Caco-2 (cell line): ENCODE measurements at regions not wholly inside any gene's neighbourhood (a gene's known extent, or its start where the extent isn't known, plus 50 kb on each side); places are given as distances from the start of the nearest gene placed in this dataset.
A peak's percentile ranks its signal among the peaks of the same experiment; 100 is the strongest.
"Not testable (repeated sequence)": the region's sequence is repeated elsewhere in the genome, so short reads cannot be mapped to it uniquely, and the experiment has no call there.

ENCODE experiments used
- BruUV-seq: library from RNA; stranded (reverse); fragments of 400-500 nt; replicated peaks from 2 replicates; lab custom pipeline; 2021; lab: Mats Ljungman, UMichigan
- CTCF ChIA-PET: fragments of 300-600 bp; sonication (Branson Sonifier 250); formaldehyde crosslinking; loops from one replicate; lab custom pipeline; 2022; ENCODE audit warnings: antibody characterized with exemption; lab: Charles Lee
- POLR2A ChIA-PET: fragments of 300-600 bp; sonication (Branson Sonifier 250); formaldehyde crosslinking; loops from one replicate; lab custom pipeline; 2022; ENCODE audit warnings: antibody characterized with exemption; lab: Charles Lee
- DNase-seq, 2 experiments: peaks; one replicate each; pipeline versions ENCODE4 v3.0.0 to v3.0.0-alpha.2; 2020 to 2022
- H3K27me3 ChIP-seq: replicated peaks from 2 replicates; pipeline ENCODE4 v1.6.0; 2011; ENCODE audit warnings: low read length; ENCODE audit not compliant: control insufficient read depth, insufficient read depth
- H3K36me3 ChIP-seq: 2 replicates; pipeline ENCODE4 v1.5.1; 2011; ENCODE audit warnings: low read length; ENCODE audit not compliant: control insufficient read depth, insufficient read depth
- H3K4me1 ChIP-seq: fragments of 250-450 bp; sonication (Bioruptor Pico); 2 replicates; pipeline ENCODE4 v1.5.1; 2020; ENCODE audit warnings: mild to moderate bottlenecking
- H3K4me3 ChIP-seq: 2 replicates; pipeline ENCODE4 v1.5.1; 2011; ENCODE audit warnings: low read depth, mild to moderate bottlenecking, control low read depth, low read length
- H3K9me3 ChIP-seq: fragments of 250-450 bp; sonication (Bioruptor Pico); 2 replicates; pipeline ENCODE4 v1.5.1; 2020; ENCODE audit warnings: mild to moderate bottlenecking, moderate library complexity
- H3K27ac Mint-ChIP-seq: one replicate; pipeline ENCODE4 v1.8.0; 2022; ENCODE audit warnings: mixed read lengths; ENCODE audit not compliant: unreplicated experiment
- H3K27me3 Mint-ChIP-seq: one replicate; pipeline ENCODE4 v1.8.0; 2022; ENCODE audit warnings: mixed read lengths; ENCODE audit not compliant: insufficient read depth, unreplicated experiment
- H3K36me3 Mint-ChIP-seq: one replicate; pipeline ENCODE4 v1.8.0; 2022; ENCODE audit warnings: mild to moderate bottlenecking, mixed read lengths; ENCODE audit not compliant: insufficient read depth, unreplicated experiment
- H3K4me1 Mint-ChIP-seq: one replicate; pipeline ENCODE4 v1.8.0; 2022; ENCODE audit warnings: low read depth, mixed read lengths; ENCODE audit not compliant: unreplicated experiment
- H3K4me3 Mint-ChIP-seq: one replicate; pipeline ENCODE4 v1.8.0; 2022; ENCODE audit warnings: mild to moderate bottlenecking, moderate library complexity, mixed read lengths; ENCODE audit not compliant: unreplicated experiment
- H3K9me3 Mint-ChIP-seq: one replicate; pipeline ENCODE4 v1.8.0; 2022; ENCODE audit warnings: mixed read lengths; ENCODE audit not compliant: unreplicated experiment
- intact Hi-C: fragments of 100-400 bp; cut with micrococcal nuclease; formaldehyde crosslinking; loops from one replicate; pipeline ENCODE4 v1.10.0; 2022; ENCODE audit not compliant: unreplicated experiment
- TF ChIP-seq, protein P1 (sequence below), 2 experiments: fragments of 200-600 bp in 1 of 2; IDR thresholded peaks; 1 replicate in 1 of 2; 2 replicates in 1 of 2; pipeline versions ENCODE4 v1.5.1 to v1.8.0; 2011 to 2022; ENCODE audit warnings: antibody characterized with exemption in 1 of 2, control low read depth in 1 of 2, inconsistent platforms in 1 of 2, low read depth in 1 of 2, low read length in 1 of 2, mild to moderate bottlenecking in 1 of 2, moderate library complexity in 1 of 2; ENCODE audit not compliant: insufficient read depth in 1 of 2, severe bottlenecking in 1 of 2, unreplicated experiment in 1 of 2

DNA sequence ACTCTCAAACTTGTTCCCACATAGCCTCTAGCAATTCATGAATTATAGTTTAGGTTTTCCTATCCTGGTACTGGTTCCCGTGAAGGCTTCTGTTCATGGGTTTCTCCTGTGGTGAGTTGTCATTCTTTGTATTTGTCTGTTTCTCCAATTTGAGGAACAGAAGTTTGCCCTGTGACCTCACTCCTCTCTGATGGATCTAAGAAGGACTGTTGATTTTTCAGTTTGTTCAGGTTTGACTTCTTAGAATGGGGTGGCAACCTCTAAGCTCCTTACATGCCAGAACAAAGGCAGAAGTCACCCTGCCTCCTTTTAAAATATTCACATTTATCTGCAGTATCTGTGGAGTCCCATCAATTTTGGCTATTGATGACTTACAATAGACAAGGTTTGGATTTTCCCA lies 354.0 kb downstream of the SPRY2 start:
- no peaks in the 10 kb centered on the region for H3K27me3 Mint-ChIP-seq
- H3K27ac Mint-ChIP-seq: no peak overlapping the region
- Histone ChIP-seq H3K36me3 (no peaks in the 10 kb centered on the region), H3K4me3 (no peak overlapping the region), H3K27me3 (no peaks in the 10 kb centered on the region), H3K9me3 (no peaks in the 10 kb centered on the region), H3K4me1 (peaks cover 22% of the 10 kb centered on the region)
- ChIA-PET CTCF (no interaction called here), POLR2A (no interaction called here)
- TF ChIP-seq, protein P1, sequence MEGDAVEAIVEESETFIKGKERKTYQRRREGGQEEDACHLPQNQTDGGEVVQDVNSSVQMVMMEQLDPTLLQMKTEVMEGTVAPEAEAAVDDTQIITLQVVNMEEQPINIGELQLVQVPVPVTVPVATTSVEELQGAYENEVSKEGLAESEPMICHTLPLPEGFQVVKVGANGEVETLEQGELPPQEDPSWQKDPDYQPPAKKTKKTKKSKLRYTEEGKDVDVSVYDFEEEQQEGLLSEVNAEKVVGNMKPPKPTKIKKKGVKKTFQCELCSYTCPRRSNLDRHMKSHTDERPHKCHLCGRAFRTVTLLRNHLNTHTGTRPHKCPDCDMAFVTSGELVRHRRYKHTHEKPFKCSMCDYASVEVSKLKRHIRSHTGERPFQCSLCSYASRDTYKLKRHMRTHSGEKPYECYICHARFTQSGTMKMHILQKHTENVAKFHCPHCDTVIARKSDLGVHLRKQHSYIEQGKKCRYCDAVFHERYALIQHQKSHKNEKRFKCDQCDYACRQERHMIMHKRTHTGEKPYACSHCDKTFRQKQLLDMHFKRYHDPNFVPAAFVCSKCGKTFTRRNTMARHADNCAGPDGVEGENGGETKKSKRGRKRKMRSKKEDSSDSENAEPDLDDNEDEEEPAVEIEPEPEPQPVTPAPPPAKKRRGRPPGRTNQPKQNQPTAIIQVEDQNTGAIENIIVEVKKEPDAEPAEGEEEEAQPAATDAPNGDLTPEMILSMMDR (IDR thresholded peaks at IDR 0.05; ENCODE audit: insufficient read depth in 1 of 2, low read depth in 1 of 2, low read length in 1 of 2, severe bottlenecking in 1 of 2, unreplicated experiment in 1 of 2): no peak
- DNase-seq: no peak
- intact Hi-C loops: loop anchor here (5.0 kb wide), 2 partner anchors 145 to 210 kb away; no protein-coding TSS in a partner anchor
- H3K4me3 Mint-ChIP-seq: no peak overlapping the region
- H3K36me3 Mint-ChIP-seq: peaks cover 6% of the 10 kb centered on the region
- BruUV-seq: no TSS peak
- H3K4me1 Mint-ChIP-seq: peaks cover 43% of the 10 kb centered on the region
- H3K9me3 Mint-ChIP-seq: peaks cover 29% of the 10 kb centered on the region

DNA sequence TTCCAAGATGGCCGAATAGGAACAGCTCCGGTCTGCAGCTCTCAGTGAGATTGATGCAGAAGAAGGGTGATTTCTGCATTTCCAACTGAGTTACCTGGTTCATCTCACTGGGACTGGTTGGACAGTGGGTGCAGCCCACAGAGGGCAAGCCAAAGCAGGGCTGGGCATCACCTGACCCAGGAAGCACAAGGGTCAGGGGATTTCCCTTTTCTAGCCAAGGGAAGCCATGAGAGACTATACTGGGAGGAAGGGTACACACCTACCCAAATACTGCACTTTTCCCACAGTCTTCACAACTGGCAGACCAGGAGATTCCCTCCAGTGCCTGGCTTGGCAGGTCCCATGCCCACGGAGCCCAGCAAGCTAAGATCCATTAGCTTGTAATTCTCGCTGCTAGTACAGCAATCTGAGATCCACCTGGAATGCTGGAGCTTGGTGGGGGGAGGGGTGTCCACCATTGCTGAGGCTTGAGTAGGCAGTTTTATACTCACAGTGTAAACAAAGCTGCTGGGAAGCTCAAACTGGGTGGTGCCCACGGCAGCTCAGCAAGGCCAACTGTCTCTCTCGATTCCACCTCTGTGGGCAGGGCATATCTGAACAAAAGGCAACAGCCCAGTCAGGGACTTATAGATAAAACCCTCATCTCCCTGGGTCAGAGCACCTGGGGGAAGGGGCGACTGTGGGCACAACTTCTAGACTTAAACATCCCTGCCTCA lies 365.8 kb downstream of the SPRY2 start:
- BruUV-seq, H3K36me3 ChIP-seq, H3K27me3 Mint-ChIP-seq, H3K27me3 ChIP-seq, CTCF ChIA-PET, H3K4me1 Mint-ChIP-seq, H3K36me3 Mint-ChIP-seq, H3K4me3 ChIP-seq, H3K27ac Mint-ChIP-seq, H3K4me1 ChIP-seq, POLR2A ChIA-PET, H3K4me3 Mint-ChIP-seq: not testable (repeated sequence)
- peaks cover 74% of the 10 kb centered on the region for H3K9me3 Mint-ChIP-seq
- intact Hi-C loops: loop anchor here (10.0 kb wide), 1 partner anchor 370 kb away; the partner anchor contains the start of gene SPRY2
- peaks cover 20% of the 10 kb centered on the region for H3K9me3 ChIP-seq
- DNase-seq: peak; percentile 8 to 37

DNA sequence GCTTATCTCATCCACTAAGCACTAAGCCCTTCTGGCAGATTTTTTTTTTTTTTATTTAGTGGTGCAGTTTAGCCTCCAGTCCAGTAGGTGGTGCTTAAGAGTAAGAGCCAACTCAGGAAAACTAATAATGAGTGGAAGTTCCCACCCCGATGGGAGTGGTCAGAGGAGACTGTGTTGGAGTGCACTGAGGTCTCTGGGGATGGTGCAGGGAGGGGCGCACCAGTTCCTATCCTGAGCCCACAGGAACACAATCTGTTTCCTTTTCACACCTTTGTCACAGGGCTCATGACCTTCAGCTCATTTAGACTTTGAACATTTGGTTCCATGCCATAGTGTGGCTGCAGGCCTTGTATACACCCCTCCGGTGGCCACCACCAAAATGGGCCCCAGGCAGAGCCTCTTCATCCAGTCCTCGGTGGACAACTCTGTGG lies 367.4 kb downstream of the SPRY2 start:
- H3K27me3 Mint-ChIP-seq: no peaks in the 10 kb centered on the region
- Histone ChIP-seq H3K4me3 (no peak overlapping the region), H3K9me3 (peaks cover 20% of the 10 kb centered on the region), H3K36me3 (no peaks in the 10 kb centered on the region), H3K4me1 (peaks cover 4% of the 10 kb centered on the region), H3K27me3 (no peaks in the 10 kb centered on the region)
- TF ChIP-seq, protein P1 (IDR thresholded peaks at IDR 0.05; ENCODE audit: insufficient read depth in 1 of 2, low read depth in 1 of 2, low read length in 1 of 2, severe bottlenecking in 1 of 2, unreplicated experiment in 1 of 2): peak; percentile 45 to 75
- ChIA-PET POLR2A (interaction anchor here (0.6 kb wide), 1 partner anchor 492 kb away, joined by 7 read pairs; no protein-coding TSS in a partner anchor), CTCF (interaction anchor here (0.7 kb wide), 2 partner anchors 31 to 62 kb away, joined by 3 to 5 read pairs; no protein-coding TSS in a partner anchor)
- peak in 1 of 2 experiments; percentile 45 for DNase-seq
- H3K36me3 Mint-ChIP-seq: no peaks in the 10 kb centered on the region
- H3K4me1 Mint-ChIP-seq: peaks cover 5% of the 10 kb centered on the region
- intact Hi-C loops: loop anchor here (1.0 to 10.0 kb wide), 2 partner anchors 197 to 371 kb away; partner anchors contain the start of gene SPRY2
- no peak overlapping the region for H3K4me3 Mint-ChIP-seq
- no TSS peak for BruUV-seq
- H3K9me3 Mint-ChIP-seq: peaks cover 75% of the 10 kb centered on the region
- H3K27ac Mint-ChIP-seq: no peak overlapping the region
